ENCODE measurements at regions not wholly inside any gene's neighbourhood (a gene's known extent, or its start where the extent isn't known, plus 50 kb on each side); places are given as distances from the start of the nearest gene placed in this dataset.

GRCh38 chr2:65722028-65722778, 289.8 kb upstream of the SPRED2 start:
- DNase-seq: no peak

GRCh38 chr2:65716698-65717097, 284.3 kb upstream of the SPRED2 start:
- no peak for DNase-seq

- no peak for DNase-seq
These were observed 282.9 kb upstream of the SPRED2 start for GRCh38 chr2:65715323-65715722.

- no peak for DNase-seq
These were observed 282.5 kb upstream of the SPRED2 start for GRCh38 chr2:65714866-65715265.

GRCh38 chr2:65711863-65712262, 279.5 kb upstream of the SPRED2 start:
- no peak for DNase-seq

- no peak for DNase-seq
These were observed 278.4 kb upstream of the SPRED2 start for GRCh38 chr2:65710779-65711295.

GRCh38 chr2:65710356-65710755, 278.0 kb upstream of the SPRED2 start:
- no peak for DNase-seq

GRCh38 chr2:65708086-65708485, 275.7 kb upstream of the SPRED2 start:
- no peak for DNase-seq

- no peak for DNase-seq
These were observed 274.0 kb upstream of the SPRED2 start for GRCh38 chr2:65706411-65706810.

GRCh38 chr2:65701191-65701590, 268.8 kb upstream of the SPRED2 start:
- no peak for DNase-seq

GRCh38 chr2:65700720-65701119, 268.3 kb upstream of the SPRED2 start:
- no peak for DNase-seq

GRCh38 chr2:65700004-65700651, 267.7 kb upstream of the SPRED2 start:
- DNase-seq: no peak

- no peak for DNase-seq
These were observed 259.4 kb upstream of the SPRED2 start for GRCh38 chr2:65691816-65692215.

GRCh38 chr2:65688141-65688886, 255.9 kb upstream of the SPRED2 start:
- no peak for DNase-seq

GRCh38 chr2:65687614-65688013, 255.2 kb upstream of the SPRED2 start:
- no peak for DNase-seq

GRCh38 chr2:65686928-65687521, 254.6 kb upstream of the SPRED2 start:
- DNase-seq: no peak

- no peak for DNase-seq
These were observed 249.1 kb upstream of the SPRED2 start for GRCh38 chr2:65681503-65681902.

- DNase-seq: no peak
These were observed 246.5 kb upstream of the SPRED2 start for GRCh38 chr2:65678779-65679391.

- no peak for DNase-seq
These were observed 243.0 kb upstream of the SPRED2 start for GRCh38 chr2:65675350-65675749.

GRCh38 chr2:65671670-65672242, 239.4 kb upstream of the SPRED2 start:
- DNase-seq: no peak

- DNase-seq: no peak
These were observed 237.2 kb upstream of the SPRED2 start for GRCh38 chr2:65669574-65669973.

GRCh38 chr2:65668744-65669143, 236.3 kb upstream of the SPRED2 start:
- no peak for DNase-seq
